Fibroblast of upper back skin (primary cell): ENCODE measurements at regions not wholly inside any gene's neighbourhood (a gene's known extent, or its start where the extent isn't known, plus 50 kb on each side); places are given as distances from the start of the nearest gene placed in this dataset.
A peak's percentile ranks its signal among the peaks of the same experiment; 100 is the strongest.
"Not testable (repeated sequence)": the region's sequence is repeated elsewhere in the genome, so short reads cannot be mapped to it uniquely, and the experiment has no call there.

Experiments
- DNase-seq: peaks from one replicate; pipeline ENCODE4 v3.0.0-alpha.2; 2013

DNA sequence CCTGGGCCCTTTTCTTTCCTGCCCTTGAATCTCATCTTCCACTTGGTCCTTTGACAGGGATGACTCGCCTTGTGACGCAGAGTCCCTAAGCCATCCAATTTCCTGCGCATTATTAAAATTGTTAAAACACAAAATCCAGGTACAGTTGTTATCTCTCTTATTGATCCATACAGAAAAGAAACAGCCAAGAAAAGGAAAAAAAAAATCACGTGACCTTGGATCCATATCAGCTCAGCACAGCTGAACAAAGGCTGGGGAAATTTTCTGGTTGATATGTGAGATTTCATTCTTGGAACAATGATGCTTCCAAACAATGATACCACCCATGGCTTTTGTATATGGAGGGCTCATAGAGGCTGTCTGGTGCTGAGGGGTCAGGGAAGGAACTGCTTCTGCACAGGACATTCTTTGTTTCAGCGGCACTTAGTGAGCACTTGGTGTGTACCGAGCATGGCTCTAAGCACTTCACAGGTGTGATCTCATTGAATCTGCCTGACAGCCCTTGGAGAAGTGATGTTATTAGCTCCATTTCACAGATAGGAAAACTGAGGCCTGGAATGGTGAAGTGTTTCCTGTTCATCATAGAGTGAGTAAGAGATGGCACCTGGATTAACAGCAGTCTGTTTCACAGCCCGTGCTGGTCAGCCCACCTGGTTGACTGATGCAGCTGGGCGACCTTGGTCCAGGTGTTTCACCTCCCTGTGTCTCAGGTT, 155.0 kb upstream of the SULF2 start:
- no peak for DNase-seq

DNA sequence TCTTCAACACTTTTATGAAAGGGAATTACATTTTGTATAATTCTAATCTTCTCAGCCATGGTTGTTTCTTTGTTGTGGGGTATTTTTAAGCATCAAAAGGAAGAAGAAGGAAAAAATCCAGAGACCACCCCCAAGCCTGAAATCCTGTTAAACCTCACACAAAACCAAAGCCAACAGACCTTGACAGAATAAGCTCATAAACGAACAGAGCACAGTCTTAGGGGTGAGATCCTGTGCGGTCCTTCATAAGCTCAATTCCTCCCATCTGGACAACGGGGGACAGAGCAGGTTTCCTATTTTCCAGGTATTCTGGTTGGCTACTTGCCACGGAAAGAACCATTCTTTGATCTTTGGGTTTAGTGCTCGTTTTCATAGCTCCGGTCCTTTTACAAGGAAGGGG, 151.3 kb upstream of the SULF2 start:
- DNase-seq: no peak

DNA sequence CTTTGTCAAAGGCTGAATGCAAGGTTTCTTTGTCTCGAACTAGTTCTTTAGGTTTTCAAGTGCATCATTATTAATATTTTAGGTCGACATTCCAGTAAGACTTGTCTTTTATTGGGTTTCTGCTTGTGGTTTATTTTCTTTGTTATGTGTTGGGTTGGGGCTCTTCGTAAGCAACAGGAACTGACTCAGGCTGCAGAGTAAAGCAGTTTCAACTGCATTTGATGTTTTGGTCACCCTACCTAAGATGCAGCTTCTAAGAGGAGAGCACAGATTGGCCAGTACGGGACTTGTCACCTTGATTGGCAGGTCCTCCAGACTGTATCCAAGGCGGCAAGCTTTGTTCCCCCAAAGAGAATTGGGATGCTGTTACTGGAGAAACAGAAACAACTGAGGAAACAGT, 149.5 kb upstream of the SULF2 start:
- no peak for DNase-seq

DNA sequence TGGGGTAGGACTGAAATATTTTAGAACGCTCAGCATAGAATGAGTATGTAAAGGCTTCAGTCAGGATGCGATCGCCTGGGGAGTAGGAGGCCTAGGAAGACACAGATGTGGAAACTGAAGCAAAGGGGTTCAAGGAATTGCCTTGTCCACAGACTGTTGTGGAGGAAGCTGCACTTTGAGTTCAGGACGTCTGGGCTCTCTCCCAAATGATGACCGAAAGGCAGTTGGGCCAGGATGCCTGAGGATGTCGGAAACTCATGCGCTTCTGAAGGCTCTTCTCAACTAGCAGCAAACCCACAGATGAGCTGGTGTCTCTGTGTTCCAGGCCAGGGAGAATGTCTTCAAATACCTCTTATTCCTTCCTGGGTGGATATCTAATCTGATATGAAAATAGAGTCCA, 146.2 kb upstream of the SULF2 start:
- DNase-seq: no peak

DNA sequence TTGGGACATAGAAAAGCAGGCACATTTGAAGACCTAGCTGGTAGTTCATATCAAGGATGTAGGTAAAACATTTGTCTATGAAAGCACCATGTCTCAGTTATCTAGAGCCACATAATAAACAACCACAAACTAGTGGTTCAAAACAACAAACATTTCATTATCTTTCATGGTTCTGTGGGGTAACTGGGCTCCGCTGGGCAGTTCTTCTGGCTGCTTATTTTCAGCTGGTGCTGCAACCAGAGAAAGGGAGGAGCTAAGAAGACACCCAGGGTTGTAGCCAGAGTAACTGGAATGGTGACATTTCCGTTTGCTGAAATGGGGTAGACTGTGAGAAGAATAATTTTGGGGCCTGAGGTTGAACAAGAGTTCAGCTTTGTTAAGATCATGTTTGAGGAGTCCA, 145.7 kb upstream of the SULF2 start:
- DNase-seq: no peak

DNA sequence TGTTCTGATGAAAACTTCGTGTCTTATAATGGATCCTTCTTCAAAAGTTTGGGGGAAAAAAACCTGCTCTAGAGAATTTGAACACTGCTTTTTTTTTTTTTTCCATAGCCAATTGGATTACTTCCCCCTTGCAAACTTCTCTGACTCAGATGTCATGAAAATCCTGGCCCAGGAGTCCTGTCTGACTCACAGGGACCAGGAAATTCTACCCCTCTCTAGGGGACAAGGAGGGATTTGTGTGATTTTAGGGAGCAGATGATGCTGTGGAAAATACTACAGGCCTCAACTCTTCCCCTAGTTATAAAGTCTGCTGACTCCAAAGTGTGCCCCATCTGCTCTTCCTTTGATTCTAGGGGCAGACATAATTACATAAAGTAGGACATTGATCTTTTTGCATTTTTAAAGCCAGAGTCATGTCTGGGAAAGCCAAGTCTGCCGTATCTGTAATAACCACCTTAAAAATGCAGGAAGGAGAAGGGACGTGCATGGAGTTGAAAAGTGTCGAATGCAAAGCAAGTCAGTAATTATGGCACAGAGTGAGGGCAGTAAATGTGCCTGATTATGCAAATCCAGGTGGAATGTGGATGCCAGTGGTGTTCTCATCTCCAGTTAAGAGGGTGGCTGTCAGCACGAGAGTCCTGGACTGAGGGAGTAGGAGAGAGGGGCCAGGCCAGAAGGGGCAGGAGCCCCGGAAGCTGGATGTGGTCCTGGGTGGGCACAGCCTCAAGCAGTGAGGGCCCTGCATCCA, 144.3 kb upstream of the SULF2 start:
- DNase-seq: peak; percentile 90

DNA sequence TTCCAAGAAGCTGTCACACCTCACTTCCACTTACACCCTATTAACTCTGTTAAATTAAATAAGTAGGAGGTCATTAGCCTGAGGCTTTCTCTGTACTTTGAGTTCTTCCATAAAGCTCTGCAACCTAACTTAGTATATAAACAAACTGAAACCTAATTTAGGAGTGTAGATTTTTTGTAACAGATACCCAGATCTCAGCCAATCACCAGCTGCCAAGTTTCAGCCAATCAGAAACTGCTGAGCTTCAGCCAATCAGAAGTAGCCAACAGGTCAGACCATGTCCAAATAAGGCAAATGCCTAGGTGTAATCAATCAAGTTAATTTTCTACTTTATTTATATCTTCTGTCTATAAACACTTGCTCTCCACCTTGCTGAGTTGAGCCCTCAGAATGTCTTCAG, 142.7 kb upstream of the SULF2 start:
- DNase-seq: peak; percentile 12

DNA sequence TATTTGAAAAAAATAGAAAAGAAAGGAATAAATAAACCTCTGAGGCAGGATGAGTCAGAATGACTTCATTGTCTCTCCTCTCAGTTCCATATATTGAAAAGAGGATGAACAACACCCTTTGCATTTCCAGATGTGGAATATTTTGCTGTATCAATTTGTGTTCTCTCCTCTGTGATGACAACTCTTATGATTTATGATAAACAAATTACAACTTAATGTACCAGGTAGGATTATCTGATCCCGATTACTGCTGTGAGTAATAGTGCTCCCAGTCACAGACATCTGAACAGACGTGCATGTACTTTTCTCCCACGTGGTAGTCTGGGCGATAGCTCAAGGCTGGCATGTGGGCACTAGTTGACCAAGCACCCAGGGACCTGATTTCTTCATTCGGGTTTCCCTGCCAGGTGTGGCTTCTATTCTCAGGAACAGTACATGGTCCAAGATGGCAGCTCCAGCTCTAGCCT, 142.1 kb upstream of the SULF2 start:
- DNase-seq: peak; percentile 84

DNA sequence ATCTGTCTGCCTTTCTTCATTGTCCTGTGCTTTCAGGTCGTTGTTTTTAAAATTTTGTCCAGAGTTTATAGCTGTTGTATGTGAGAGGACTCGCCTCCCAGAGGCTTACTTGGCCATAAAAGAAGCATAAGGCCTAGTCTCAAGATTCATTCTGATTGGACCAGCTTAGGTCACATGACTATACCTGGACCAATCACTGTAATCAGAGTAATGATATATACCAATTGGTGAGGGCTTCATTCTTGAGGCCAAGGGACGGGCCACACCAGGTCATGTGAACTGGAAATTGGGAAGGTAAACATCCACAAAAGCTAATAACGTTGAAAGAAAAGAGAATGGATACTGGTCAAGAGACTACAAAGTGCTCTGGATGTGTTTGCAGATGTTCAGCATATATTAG, 141.4 kb upstream of the SULF2 start:
- no peak for DNase-seq

DNA sequence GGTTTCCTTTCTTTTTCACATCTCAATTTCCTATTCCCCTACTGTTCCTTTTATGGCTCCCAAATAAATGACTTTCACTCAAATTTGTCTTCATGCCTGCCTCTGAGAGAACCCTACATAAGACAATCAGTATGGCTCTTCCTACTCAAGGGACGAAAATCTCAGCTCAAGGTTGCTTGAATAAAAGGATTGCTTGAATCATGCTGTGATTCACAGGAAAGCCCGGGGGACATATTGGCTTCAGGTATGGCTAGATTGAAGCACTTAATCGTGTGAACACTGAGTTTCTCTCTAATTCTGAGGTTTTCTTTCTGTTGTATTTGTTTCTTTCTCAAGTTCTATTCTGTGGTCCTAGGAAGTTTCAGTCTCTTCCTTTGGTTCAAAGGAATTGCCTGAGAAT, 140.3 kb upstream of the SULF2 start:
- DNase-seq: no peak

DNA sequence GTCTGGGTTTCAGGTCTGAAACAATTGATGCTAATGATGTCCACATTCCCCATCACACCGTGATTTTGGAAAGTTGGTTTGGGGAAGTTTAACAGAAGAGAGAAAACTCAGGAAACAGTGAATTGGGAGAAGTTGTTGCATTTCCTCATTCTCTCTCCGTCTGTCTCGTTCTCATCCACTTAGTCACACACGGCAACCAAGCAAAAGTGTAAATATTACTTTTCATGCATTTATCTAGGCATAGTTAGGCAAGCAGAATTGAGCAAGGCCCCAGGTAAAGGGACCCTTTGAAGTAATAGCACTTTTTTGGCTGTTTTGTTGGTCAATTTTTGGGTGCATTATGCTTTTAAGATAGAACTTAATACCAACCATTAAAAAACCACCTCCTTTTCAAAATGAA, 137.0 kb upstream of the SULF2 start:
- DNase-seq: peak; percentile 68

DNA sequence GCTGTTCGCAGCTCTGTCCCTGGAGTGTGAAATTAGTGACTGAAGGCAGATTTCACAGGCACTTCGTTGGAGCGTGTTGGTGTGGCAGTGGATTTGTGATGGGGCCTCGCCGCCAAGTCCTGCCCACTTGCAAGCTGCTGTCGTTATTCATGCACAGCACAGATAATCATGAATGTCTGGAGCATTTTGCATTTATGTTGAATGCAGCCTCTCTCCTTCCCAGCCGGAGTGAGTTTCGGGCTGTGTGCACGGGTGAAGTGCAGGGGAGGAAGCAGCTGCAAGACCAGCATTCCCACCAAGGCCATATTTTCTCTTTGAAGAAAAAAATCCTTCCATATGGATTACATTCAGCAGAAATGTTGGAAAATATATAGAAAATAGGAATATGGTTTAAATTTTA, 136.5 kb upstream of the SULF2 start:
- DNase-seq: peak; percentile 18

DNA sequence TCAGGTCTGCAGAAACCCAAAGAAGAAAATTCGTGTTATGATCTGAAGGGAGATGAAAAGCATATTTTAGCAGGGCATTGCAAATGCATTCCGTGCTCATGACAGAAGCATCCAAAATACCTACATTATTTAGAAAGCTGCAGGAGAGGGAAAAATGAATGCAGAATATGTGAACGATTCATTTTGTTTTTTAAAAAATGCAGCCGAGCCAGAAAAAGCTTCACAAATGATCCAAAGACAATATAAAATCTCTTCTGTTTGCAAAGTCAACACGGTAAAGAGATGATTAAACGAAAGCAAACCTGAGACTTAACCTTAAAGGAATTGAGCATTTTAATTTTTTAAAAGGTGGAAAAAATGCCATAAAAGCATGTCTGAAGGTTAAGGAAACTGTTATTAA, 136.1 kb upstream of the SULF2 start:
- peak; percentile 61 for DNase-seq

DNA sequence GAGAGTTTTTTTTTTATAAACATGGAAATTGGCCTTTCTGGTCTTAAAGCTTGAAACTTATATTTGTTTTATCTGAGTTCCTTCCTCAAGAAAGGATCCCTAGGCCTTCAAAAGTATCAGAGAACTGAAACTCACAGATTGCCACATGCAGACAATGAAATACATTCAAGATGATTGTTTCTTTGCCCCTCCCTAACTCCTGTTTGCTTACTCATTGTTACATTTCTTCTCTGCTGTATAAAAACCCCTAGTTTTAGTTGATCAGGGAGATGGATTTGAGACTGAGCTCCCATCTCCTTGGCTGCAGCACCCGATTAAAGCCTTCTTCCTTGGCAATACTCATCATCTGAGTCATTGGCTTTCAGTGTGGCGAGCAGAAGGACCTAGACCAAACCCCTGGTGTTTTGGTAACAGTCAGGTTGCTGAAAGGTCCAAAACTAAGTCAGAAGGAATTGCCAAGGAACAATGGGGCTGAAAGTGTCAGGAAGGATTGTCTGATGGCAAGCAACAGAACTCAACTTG, 132.3 kb upstream of the SULF2 start:
- DNase-seq: no peak

DNA sequence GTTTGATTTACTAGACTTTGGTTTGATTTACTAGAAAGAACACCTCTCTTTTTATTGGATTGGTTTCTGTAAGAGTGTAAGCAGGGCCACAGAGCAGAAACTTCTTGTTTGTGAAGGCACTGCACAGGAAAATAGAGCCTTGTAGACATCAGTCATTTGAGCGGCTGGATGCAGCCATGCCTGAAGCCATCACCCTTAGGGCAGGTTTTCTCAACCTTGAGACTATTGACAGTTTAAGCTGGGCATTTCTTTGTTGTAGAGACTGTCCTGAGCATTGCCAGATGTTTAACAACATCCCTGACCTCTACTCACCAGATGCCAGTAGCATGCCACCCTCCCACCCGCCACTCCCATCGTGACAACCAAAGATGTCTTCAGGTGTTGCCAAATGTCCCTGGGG, 130.2 kb upstream of the SULF2 start:
- no peak for DNase-seq

DNA sequence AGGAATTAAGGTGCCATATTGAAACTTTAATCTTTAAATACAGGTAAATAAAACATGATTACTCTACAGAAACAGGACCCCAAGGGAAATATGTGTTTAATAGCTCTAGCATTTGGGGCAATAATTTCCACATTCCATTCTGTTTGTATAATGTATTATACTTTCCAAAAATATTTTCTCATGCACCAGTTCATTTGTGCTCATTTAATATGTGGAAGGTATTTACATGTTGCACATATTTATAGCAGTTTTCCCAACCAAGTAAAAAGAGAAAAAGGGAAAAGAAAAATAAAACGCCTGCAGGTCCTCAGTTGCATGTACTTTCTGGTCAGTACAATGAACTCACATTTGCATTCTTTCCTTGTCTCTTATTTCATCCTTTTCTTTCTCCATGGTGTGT, 129.5 kb upstream of the SULF2 start:
- peak; percentile 12 for DNase-seq

DNA sequence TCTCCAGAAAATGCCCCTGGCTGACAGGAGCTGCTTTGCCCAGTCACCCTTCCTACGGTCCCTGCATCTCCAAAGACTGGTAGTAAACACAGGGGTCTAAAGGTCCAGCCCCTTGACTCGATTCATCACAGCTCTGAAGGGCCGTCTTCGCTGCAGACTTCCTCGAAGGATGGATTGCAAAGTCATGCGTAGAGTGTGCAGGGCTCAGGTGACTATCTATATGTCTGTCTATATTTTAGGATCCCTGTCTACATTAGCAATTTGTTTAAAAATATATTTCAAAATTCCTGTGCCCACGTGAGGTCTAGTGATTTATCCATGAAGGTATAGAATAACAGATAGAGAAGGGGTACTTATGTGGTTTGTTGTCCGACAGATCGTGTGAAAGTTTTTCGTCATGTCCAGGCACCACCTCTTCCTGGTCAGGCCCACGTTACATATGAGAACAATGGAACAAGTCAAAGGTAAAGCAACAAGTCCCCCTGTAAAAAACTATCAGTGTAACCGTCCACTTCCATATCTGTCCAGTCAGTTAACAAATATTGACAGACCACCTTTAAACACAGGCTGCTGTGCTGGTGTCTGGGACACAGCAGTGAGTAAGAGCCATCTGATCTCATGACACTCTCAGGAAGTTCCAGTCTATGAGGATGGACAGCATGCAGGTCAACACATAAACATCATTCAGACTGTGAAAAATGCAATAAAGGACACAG, 127.7 kb upstream of the SULF2 start:
- not testable (repeated sequence) for DNase-seq

DNA sequence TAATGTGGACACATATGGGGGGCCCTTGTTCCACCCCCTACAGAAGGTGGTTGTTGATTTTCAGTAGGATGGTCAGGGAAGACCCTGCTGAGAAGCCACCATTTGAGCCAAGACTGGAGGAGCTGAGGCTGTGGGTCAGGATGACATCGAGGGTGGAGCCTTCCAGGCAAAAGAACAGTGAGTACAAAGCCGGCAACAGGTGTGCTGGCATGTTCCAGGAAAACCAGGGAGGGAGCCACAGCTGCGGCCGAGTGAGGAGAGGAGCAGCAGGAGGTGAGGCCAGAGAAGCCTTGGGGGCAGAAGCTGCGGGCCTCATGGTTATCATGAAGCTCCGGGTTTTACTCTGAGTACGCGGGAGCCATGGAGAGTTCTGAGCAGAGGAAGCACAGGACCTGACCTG, 126.9 kb upstream of the SULF2 start:
- not testable (repeated sequence) for DNase-seq

DNA sequence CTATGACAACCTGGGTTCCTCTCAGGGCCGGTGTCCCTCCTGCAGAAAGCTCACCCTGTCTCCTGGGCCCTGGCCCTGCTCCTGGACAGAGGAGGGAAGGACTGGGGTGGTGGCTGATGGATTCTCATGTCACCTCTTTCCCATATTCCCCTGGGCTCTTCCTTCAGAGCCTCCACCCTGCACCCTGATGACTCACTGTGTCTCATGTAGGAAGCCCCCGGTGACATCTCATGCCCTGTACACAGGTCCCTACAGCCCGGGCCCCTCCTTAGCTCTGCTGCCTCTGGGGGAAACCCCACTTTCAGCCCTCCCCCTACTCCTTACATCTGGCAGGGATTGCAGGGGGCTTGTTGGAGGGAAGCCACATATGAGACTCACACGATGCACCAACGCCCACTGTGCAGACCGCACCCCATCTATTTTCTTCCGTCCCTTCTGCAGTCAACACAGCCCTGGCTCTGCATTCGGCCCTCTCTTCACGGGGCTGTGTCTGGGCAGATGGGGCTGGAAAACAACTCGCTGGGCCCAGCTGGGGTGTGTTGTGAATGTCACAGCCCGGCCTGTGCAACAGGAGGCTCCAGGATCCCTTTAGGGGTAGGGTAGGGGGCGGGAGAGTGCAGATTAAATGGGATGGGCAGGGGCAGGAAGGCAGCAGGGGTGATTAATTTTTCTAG, 124.6 kb upstream of the SULF2 start:
- not testable (repeated sequence) for DNase-seq

DNA sequence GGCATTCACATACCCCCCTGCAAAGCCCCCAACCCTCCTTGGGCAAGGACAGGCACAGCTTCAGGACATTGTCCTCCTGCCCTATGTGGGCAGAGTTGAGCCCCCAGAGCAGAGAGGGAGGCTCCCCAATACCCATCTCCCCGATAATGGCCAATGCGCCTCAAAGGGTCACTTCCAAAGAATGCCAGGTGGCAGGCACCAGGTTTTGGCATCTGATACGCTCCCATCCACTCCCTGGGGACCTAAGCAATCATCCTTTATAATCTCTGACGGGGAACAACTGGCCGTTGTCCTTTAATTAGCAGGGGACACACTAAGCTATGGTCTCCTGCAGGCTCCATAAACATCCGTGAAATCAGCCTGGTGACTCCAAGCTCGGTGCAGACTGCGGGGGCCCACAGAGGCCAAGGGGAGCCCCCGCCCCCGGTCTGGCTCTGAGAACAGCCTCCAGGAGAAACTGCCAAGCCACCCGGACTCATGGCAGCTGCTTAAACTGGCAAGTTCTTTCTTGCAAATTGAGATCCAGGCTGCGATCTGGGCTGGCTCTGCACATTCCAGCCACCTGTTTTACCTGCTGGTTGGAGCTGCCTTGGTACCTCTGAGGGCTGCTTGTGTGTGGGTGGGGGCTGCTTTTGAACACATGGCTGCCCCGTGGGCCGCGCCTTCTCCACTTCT, 123.2 kb upstream of the SULF2 start:
- DNase-seq: not testable (repeated sequence)

DNA sequence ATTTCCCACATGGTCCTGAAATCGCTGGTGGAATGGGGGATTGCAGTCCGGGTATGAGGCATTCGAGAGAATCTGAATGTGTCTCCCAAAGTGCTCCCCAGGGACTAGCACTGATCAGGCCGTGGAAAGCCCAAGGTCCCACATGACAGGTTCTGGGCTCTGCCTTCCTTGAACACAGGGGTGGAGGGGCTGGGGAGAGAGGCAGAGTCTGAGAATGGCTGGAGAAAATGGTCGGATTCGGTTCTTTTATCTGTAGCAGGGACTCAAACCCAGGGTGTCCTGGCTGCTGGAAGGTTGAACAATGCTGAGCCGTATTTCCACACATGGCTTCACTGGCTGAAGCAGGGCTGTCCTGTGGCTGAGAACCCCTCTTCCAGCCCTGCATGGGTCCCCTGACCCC, 122.7 kb upstream of the SULF2 start:
- DNase-seq: not testable (repeated sequence)

DNA sequence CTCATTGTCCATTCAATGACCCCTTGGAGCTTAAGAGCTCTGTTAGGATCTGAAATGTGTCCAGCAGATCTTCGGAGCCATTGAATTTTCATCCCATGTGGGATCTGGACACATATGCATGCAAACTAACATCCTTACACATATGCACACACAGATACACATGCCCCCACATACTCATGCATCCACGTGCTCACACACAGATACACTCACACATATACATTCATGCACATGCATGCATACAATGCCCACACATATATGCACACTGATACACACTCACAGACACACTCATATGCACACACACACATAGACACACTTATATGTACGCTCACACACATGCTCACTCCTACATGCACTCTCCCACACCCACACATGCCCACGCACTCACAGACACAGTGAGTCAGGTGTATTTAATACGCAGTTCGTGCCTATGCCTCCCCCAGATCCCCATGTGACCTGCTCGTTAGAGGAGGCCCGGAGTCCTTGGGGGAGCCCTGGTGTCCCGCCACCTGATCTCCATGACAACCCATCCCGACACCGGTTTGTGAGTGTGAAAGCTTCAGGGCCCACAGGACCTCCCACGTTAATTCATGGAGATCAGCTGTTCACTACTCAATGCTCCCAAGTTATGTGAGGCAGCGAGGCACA, 121.9 kb upstream of the SULF2 start:
- no peak for DNase-seq
